Vagina (tissue), 2 donors: ENCODE measurements at regions not wholly inside any gene's neighbourhood (a gene's known extent, or its start where the extent isn't known, plus 50 kb on each side); places are given as distances from the start of the nearest gene placed in this dataset.

Source experiments
- DNase-seq, 2 donors: peaks; one replicate each; pipeline ENCODE4 v3.0.0-alpha.2; 2017; ENCODE audit errors: extremely low spot score in 2 of 2
- H3K27ac ChIP-seq: fragments of 200-600 bp; sonication (generic); one replicate; pipeline ENCODE4 v1.5.1; 2019
- H3K27me3 ChIP-seq: fragments of 200-600 bp; sonication (generic); one replicate; pipeline ENCODE4 v1.5.1; 2019
- H3K36me3 ChIP-seq, 2 donors: fragments of 200-600 bp; sonication (generic); one replicate each; pipeline ENCODE4 v1.5.1; 2017 to 2019
- H3K4me1 ChIP-seq: fragments of 200-600 bp; sonication (generic); one replicate; pipeline ENCODE4 v1.5.1; 2019
- H3K4me3 ChIP-seq, 2 donors: fragments of 200-600 bp; sonication (generic); 1 replicate in 1 of 2; 2 replicates in 1 of 2; pipeline ENCODE4 v1.5.1; 2016 to 2019
- H3K9me3 ChIP-seq: fragments of 200-600 bp; sonication (generic); one replicate; pipeline ENCODE4 v1.5.1; 2019
- CTCF ChIP-seq, 3 experiments: fragments of 450-650 bp in 2 of 3; fragments of 200-600 bp in 1 of 3; sonication (generic) in 1 of 3; IDR thresholded peaks; one replicate each; pipeline ENCODE4 v1.5.1; 2017 to 2019; ENCODE audit warnings: antibody characterized with exemption in 3 of 3, mild to moderate bottlenecking in 2 of 3, moderate library complexity in 2 of 3
- POLR2A ChIP-seq, 2 donors: fragments of 450-650 bp; IDR thresholded peaks; one replicate each; pipeline ENCODE4 v1.6.1; 2017; ENCODE audit warnings: antibody characterized with exemption in 2 of 2, mild to moderate bottlenecking in 2 of 2, moderate library complexity in 2 of 2
- POLR2AphosphoS5 ChIP-seq, 2 donors: sonication (generic); formaldehyde crosslinking; IDR thresholded peaks; one replicate each; pipeline ENCODE4 v1.9.0; 2017; ENCODE audit warnings: antibody characterized with exemption in 2 of 2, mild to moderate bottlenecking in 2 of 2, low read depth in 1 of 2; ENCODE audit not compliant: insufficient read depth in 1 of 2
- intact Hi-C: fragments of 100-400 bp; cut with DNase I; formaldehyde crosslinking; loops from one replicate; pipeline ENCODE4 v1.15.1; 2023

- no peak overlapping the region for H3K4me3 ChIP-seq
- TF ChIP-seq POLR2A (IDR thresholded peaks at IDR 0.05) (no peak), POLR2AphosphoS5 (IDR thresholded peaks at IDR 0.05; ENCODE audit: insufficient read depth in 1 of 2, low read depth in 1 of 2) (no peak), CTCF (IDR thresholded peaks at IDR 0.05) (no peak)
- H3K4me1 ChIP-seq = no peaks in the 10 kb centered on the region
These were observed 678.3 kb downstream of the BCL11A start for GRCh38 chr2:59874971-59875755.

GRCh38 chr2:59874361-59874760 is 679.1 kb downstream of the BCL11A start:
- Histone ChIP-seq H3K4me3 (no peak overlapping the region), H3K9me3 (no peaks in the 10 kb centered on the region), H3K4me1 (no peaks in the 10 kb centered on the region), H3K36me3 (no peaks in the 10 kb centered on the region), H3K27ac (no peak overlapping the region), H3K27me3 (no peaks in the 10 kb centered on the region)
- no peak for DNase-seq
- TF ChIP-seq POLR2AphosphoS5 (IDR thresholded peaks at IDR 0.05; ENCODE audit: insufficient read depth in 1 of 2, low read depth in 1 of 2) = no peak
- TF ChIP-seq CTCF (IDR thresholded peaks at IDR 0.05) = no peak
- TF ChIP-seq POLR2A (IDR thresholded peaks at IDR 0.05) = no peak
- intact Hi-C loops = no loop called here

More at GRCh38 chr2:59874971-59875755, 678.3 kb downstream of the BCL11A start:
- Histone ChIP-seq H3K36me3 (no peaks in the 10 kb centered on the region), H3K9me3 (no peaks in the 10 kb centered on the region), H3K27ac (no peak overlapping the region), H3K27me3 (no peaks in the 10 kb centered on the region)
- intact Hi-C loops = no loop called here
- DNase-seq = no peak

- H3K4me3 ChIP-seq = no peak overlapping the region
- TF ChIP-seq CTCF (IDR thresholded peaks at IDR 0.05) (no peak), POLR2A (IDR thresholded peaks at IDR 0.05) (no peak), POLR2AphosphoS5 (IDR thresholded peaks at IDR 0.05; ENCODE audit: insufficient read depth in 1 of 2, low read depth in 1 of 2) (no peak)
- intact Hi-C loops = no loop called here
- no peaks in the 10 kb centered on the region for H3K4me1 ChIP-seq
- DNase-seq = no peak
- no peaks in the 10 kb centered on the region for H3K36me3 ChIP-seq
- H3K27ac ChIP-seq = no peak overlapping the region
- H3K9me3 ChIP-seq = no peaks in the 10 kb centered on the region
- no peaks in the 10 kb centered on the region for H3K27me3 ChIP-seq
These were observed 681.6 kb downstream of the BCL11A start for GRCh38 chr2:59871830-59872229.

GRCh38 chr2:59868981-59869380 is 684.5 kb downstream of the BCL11A start:
- TF ChIP-seq POLR2AphosphoS5 (IDR thresholded peaks at IDR 0.05; ENCODE audit: insufficient read depth in 1 of 2, low read depth in 1 of 2) (no peak), POLR2A (IDR thresholded peaks at IDR 0.05) (no peak), CTCF (IDR thresholded peaks at IDR 0.05) (no peak)
- H3K9me3 ChIP-seq = no peaks in the 10 kb centered on the region

DNA sequence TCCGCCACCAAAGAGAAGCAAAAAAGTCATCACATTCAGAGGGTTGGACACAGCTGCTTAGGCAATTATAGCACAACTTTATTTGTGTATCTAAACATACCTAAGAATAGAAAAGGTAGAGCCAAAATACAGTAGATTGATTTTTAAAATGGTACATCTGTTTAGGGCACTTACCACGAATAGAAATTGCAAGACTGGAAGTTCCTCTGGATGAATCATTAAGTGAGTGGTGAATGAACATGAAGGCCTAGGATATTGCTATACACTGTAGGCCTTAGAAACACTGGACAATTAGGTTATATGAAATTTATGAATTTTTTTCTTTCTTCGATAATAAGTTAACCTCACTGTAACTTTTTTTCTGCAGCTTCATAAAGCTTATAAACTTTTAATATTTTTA is 687.0 kb downstream of the BCL11A start:
- H3K27me3 ChIP-seq = no peaks in the 10 kb centered on the region
- no peaks in the 10 kb centered on the region for H3K9me3 ChIP-seq
- intact Hi-C loops = no loop called here
- no peaks in the 10 kb centered on the region for H3K4me1 ChIP-seq
- H3K36me3 ChIP-seq = no peaks in the 10 kb centered on the region
- H3K27ac ChIP-seq = no peak overlapping the region
- no peak overlapping the region for H3K4me3 ChIP-seq
- DNase-seq = no peak
- TF ChIP-seq POLR2AphosphoS5 (IDR thresholded peaks at IDR 0.05; ENCODE audit: insufficient read depth in 1 of 2, low read depth in 1 of 2) (no peak), POLR2A (IDR thresholded peaks at IDR 0.05) (no peak), CTCF (IDR thresholded peaks at IDR 0.05) (no peak)

More at GRCh38 chr2:59868981-59869380, 684.5 kb downstream of the BCL11A start:
- Histone ChIP-seq H3K36me3 (no peaks in the 10 kb centered on the region), H3K27me3 (no peaks in the 10 kb centered on the region), H3K27ac (no peak overlapping the region), H3K4me1 (no peaks in the 10 kb centered on the region), H3K4me3 (no peak overlapping the region)
- intact Hi-C loops = no loop called here
- DNase-seq = no peak
